SK-MEL-5 (cell line): ENCODE measurements at regions not wholly inside any gene's neighbourhood (a gene's known extent, or its start where the extent isn't known, plus 50 kb on each side); places are given as distances from the start of the nearest gene placed in this dataset.
"Not testable (repeated sequence)": the region's sequence is repeated elsewhere in the genome, so short reads cannot be mapped to it uniquely, and the experiment has no call there.

ENCODE experiments used
- DNase-seq: peaks from one replicate; pipeline ENCODE4 v3.0.0-alpha.2; 2016; ENCODE audit warnings: low read depth, low spot score
- in situ Hi-C: cut with HindIII; loops from 2 replicates; pipeline ENCODE4 v1.10.0; 2016; ENCODE audit warnings: low sequenced_read_pairs, high pct_unique_total_duplicates, low pct_unique_long_range_greater_than_20kb

DNA sequence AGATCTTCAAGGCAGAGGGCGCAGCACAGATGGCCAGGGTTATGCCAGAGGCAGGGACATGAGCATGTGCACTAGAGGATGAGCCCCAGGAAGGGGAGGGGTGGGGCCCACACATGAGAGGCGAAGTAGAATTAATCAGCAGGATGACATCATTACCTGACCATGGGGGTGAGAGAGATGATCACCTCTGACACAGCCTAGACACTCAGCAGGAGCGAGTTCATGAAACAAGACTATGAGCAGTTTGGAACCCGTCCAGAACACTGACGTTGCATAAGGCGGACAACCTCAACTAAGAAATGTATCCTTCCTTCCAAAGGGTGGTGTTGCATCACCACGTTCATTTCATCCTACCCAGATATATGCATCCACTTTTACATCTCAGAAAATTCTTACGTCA, 446.7 kb upstream of the TENM3 start:
- no peak for DNase-seq

DNA sequence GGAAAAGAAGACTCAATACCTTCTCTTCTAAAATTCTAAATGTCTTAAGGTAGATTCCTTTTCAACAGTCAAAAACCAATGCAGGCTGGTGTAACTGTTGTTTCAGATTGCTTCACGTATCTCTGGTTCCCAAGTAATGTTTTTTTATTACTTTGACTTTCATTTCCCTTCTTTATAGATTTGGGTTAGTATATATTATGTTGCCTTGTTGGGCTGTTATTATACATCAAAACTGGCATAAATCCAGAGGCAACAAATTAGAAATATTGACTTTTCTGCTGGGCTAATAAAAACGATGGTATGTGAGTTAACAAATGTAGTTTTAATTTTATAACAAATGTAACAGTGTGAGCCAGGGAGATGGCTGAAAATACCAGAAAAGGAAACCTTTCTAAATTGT, 444.7 kb upstream of the TENM3 start:
- no peak for DNase-seq
- in situ Hi-C loops, result no loop called here

More for the DNA sequence above, 446.7 kb upstream of the TENM3 start:
- in situ Hi-C loops, result no loop called here

DNA sequence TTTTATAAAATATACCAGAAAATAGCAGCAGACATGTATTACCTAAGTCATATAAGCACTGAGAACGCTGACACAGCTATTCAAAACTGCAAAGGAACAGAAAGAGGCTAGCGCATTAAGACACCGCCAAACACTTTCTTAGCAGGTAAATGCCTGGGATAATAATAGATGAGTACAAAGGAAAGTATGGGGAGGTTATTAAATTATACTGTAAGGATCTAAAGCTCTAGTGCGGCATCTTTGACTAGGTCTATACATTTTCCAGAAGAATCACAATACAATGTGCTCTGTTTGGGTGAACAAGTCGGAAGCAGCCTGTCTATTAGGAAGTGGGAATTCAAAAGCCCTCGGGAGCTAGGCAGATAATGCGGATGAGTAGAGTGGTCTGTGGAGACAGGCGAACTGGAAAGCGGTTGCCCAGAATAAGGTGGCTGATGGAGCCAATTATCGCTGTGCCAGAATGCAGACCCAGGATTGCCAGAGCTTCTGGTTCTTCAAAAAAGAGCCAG, 443.6 kb upstream of the TENM3 start:
- no peak for DNase-seq
- in situ Hi-C loops, result no loop called here

DNA sequence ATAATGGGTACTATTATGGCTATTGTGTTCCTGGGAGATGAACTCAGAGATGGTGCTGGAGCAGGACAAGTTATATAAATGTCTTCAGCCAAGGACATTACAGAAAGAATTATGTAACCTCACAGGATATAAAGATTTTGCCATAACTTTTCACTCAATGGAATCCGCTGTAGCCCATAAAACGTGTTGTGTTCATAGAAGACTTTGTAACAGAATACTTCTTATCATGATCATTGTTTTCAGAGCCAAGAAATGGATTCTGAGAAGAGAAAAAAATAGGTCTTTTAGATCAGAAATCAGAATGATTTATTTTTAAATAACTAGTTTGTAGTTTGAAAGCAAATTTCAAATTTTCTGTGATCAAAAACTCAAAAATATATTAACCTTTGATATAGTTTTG, 441.0 kb upstream of the TENM3 start:
- DNase-seq, result no peak
- in situ Hi-C loops, result no loop called here

DNA sequence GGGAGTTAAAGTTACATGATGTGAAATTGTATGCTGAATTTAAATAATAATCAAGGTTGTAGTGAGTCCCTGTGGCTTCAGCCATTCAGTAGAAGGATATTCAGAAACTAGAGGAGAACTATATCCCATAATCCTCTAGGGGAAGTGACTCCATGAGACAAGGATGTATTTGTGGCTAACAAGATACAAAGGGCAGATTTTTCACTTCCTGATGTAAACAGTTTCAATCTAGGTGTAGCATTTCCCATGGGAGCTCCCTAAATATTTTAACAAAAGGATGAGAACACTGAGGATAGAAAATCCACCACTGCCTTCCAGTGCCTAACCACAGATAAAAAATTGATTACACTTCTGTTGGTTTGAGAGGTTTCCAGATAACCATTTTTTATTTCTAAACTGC, 435.4 kb upstream of the TENM3 start:
- no peak for DNase-seq
- in situ Hi-C loops, result no loop called here

DNA sequence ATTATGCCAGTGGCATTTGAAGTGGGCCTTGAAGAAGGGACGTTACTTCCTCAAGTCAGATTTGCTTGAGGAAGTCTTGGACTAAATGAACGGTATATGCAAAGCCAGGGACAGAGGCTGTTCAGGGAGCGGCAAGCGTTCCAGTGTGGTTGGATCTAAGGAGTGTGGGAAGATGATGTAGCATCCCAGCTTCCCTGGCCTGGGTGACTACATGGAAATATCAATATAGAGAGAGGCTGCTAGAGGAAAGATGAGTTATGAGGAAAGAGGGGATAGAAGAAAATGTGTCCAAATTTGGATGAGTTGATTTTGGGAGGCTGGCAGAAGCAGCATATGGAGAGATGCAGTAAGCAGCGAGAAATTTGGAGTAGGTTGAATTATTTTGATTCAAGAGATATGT, 432.5 kb upstream of the TENM3 start:
- in situ Hi-C loops, result no loop called here
- no peak for DNase-seq

DNA sequence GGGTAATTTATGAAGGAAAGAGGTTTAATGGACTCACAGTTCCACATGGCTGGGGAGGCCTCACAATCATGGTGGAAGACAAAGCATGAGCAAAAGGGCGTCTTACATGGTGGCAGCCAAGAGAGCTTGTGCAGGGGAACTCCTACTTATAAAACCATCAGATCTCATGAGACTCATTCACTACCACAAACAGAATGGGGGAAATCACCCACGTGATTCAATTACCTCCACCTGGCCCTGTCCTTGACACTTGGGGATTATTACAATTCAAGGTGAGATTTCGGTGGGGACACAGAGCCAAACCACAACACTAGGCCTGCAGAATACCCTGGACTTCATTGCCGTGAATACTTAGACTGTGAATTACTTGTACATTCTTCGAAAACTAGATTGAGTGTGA, 431.7 kb upstream of the TENM3 start:
- DNase-seq, in situ Hi-C loops: not testable (repeated sequence)

DNA sequence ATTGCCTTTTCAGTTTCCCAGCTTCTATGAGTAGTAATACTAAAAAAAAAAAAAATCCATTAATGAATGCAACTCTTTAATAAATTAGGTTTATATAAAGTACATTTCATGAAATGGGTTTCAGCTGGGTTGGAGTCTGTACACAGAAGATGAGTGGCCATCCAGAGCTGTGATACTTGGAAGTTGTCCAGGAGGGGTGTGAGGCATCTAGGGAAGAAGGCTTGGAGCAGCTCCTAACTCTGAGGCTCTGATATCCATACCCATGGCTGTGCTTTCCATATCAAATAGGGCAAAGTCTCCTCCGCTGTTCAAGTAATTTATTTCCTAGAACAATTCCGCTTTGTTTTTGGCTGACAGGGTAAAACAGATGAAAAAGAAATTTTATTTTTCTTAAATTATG, 423.3 kb upstream of the TENM3 start:
- in situ Hi-C loops, result no loop called here
- DNase-seq, result no peak

DNA sequence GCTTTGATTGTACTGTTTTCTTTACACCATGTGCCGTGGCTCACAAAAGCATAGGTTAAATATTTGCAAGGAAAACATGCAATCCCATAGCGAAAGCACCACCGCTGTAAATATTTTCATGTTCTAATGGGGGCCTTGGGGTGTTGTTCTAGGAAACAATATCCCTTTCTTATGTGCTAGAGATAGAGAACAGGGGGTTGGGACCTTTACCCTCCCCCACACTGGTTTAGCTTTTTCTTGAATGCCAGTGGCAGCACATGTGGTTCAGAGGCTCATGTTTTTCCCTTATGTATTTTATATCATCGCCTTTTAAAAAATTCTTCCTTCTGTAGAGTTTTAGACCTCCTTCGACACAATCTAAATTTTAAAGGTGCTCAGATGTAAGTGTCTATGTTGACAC, 422.6 kb upstream of the TENM3 start:
- no peak for DNase-seq
- in situ Hi-C loops, result no loop called here

DNA sequence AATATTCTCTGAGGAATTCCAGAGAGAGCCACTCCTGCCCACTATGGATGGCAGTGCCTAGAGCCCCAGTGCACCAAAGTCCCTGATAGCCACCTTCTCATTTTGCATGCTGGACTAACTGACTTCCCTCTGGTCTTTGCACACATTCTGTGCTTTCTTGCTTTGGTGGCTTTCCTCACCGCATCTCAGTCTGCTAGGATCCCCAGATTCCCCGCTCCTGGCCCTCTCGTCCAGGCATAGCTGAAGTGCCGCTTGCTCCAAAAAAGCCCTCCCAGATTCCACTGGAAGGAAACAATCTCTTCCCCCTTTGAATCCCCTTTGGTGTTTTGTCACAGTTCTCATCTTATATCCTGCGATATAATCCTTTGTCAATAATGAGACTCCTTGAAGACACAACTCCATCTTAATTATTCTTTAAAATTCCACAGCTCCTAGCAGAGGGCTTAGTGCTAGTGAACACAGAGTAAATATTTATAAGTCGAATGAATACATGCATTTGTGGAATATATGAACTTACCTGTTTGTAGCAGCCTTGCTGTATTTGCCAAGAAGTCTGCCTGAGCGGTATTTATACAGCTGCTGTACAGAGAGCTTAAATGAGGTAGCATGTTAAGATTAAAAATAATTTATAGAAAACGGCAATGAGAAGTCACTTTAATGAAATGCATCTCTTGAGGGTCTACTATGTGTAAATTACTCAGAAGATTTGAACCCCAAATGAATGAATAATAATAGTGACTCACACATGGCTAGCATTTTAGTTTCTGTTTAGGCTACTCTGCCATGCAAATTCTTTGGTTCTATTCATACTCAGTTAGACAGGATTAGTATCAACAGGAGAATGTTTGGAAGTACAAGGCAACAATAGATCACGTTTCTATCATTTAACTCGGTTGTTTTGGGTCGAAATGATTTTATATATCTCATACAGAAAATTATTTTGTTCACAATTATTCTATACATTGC, 421.9 kb upstream of the TENM3 start:
- in situ Hi-C loops, result no loop called here

DNA sequence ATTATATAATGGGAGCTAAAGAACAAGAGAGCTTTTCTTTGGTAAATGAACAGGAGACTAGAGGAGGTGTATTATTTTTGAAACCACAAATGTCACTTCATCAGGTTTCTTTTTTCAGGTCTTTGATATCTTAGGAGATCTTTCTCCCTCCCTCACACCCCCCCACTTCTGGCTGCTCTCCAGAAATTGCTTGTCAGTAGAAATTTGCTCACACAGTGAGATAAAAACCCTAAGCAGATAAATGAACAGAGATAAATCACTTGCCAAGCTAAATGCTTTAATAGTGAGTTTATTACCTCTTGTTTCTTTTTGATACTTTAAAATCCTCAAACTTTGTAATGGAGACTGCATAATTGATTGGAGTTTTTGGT, 421.2 kb upstream of the TENM3 start:
- peak; percentile 30 for DNase-seq
- in situ Hi-C loops, result no loop called here

More for the DNA sequence above, 421.9 kb upstream of the TENM3 start:
- DNase-seq, result peak; percentile 13

DNA sequence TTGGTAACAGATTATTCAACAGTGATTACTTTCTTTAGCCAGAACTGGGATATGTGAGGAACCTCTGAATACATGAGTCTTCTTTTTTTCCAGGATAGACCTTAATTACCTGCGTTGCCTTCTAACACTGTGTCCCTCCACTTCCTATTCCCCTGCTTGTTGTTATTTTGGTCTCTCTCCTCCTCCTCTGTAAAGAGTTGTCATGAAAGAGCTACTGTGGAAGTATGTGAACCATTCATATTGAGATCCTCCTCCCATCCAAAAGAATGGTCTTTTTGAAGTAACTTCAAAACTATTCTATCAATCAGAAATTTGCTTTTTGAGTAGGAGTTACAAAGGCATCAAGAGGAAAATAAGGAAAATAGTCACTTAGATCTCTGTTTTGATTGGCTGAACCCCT, 420.0 kb upstream of the TENM3 start:
- in situ Hi-C loops, result no loop called here
- DNase-seq, result no peak

DNA sequence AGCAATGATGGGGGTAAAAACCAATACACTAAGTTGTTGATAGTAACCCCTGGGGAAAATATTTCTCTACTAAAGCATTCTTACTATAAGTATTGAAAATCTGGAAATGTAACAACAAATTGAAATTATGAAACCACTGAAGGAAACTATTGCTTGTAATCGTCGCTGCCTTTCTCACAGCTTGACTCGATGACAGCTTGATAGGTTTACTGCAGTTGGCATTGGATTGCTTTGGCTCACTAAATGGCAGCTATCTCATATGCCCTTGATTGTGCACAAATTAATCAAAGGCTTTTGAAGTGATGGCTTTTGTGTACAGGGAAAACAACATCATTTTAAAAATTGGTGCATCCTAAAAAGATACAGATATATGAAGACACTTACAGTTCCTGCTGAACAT, 419.6 kb upstream of the TENM3 start:
- DNase-seq, result no peak
- in situ Hi-C loops, result no loop called here

DNA sequence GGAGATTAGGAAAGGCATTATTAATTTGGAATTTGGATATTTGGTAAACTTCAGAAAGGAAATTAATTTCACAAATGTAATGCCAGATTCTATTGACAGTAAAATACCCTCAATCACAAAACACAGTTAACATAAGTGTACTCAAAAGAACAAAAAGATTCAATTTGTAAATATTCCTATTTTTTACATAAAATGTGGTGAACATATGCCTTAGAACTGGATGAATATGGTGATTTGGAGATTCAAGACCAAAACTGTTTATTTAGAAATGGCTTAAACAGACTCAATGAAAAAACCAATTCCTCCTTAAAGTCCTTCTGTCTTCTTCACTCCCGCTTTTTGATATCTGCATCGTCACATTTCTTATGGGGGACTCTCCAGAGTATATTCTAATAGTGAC, 417.6 kb upstream of the TENM3 start:
- in situ Hi-C loops, result no loop called here
- DNase-seq, result no peak

DNA sequence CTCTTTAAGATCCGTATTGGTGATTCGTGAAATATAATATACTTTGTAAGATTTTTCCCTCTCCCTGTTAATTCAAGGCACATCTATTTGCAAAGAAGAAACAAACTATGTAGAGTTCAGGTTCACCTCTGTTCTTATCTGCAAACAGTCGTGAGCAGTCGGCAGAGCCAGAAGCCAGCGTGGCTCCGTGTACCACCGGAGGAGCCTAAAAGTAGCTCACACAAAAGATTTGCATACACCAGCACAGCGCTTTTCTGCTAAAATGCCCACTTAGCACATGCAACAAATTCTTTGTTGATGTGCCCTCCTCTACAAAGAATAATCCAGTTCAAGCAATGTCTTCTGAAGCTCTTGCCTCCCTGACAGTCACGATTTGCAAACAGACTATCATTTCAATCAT, 416.0 kb upstream of the TENM3 start:
- in situ Hi-C loops, result no loop called here
- no peak for DNase-seq

DNA sequence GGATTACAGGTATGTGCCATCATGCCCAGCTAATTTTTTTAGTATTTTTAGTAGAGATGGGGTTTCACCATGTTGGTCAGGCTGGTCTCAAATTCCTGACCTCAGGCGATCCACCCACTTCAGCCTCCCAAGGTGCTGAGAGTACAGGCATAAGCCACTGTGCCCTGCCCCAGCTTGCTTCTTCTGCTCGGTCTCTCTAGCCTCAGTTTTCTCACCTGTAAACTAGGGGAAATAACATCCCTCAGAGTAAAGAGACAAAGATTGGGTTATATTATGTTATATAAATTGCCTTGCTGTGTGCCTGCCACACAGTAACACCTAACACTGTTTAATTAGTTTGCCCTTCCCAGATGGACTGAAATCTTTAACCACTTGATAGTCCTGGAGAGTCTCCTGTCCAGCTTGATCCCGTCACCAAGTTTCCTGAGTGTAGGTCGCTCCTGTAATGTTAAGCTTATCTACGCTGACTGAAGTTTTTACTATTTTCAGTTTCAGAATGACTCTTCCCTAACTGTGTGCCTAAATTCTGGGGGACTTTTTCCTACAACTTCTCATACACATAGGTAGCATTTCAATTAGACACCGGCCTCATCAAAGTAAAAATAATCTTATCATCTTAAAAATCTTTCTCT, 412.7 kb upstream of the TENM3 start:
- in situ Hi-C loops, result no loop called here
- no peak for DNase-seq

DNA sequence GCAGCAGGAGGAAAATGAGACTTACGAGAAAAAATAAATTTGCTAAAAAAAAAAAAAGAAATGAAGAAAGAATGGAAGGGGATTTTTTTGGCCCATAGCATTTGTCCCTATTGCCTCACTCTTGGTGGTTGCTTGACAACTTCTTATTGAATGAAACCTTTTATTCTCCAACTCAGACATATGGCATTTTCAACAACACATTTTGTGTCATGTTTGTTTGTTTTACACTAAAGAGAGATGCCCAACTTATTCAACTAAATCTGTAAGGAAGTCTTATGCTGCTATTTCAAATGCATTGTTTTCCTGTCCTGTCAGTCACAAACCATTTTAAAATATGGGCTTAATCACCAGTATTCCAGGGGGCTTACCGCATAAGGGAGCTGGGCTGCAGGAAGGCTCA, 409.1 kb upstream of the TENM3 start:
- DNase-seq, result no peak
- in situ Hi-C loops, result no loop called here

DNA sequence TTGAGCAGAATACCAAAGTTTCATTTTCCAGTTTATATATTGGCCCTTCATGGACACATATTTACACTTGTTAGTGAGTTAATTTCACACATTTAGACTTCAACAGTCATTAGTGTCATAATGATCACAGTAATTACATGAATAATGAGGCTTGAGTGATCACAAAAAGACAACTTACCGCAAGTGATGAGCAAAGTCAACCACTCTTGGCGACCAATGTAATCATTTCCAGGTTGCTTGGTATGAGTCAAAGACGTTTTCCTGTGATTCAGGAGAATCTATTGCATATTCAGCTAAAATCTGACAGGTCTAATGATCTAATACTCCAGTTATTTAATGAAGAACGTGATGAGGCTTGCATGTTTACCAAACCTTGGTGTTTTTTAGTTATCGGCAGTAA, 407.9 kb upstream of the TENM3 start:
- in situ Hi-C loops, result no loop called here
- DNase-seq, result no peak

DNA sequence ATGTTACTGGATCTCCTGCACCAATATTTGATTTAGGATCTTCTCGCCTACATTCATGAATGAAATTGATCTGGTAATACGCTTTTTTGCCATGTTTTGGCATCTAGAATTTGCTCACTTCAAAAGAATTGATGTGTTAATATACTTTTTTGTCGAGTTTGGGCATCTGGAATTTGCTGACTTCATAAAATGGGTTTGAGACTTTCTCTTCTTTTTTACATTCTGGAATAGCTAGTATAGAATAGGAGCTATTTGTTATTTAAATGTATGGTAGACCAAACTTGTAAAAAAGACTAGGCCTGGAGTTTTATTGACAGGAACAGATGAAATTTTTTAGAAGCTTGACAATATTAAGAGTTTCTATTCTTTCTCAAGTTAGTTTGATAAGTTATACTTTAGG, 404.9 kb upstream of the TENM3 start:
- in situ Hi-C loops, result no loop called here
- DNase-seq, result no peak
